Transverse colon (tissue), 4 donors: ENCODE measurements at regions not wholly inside any gene's neighbourhood (a gene's known extent, or its start where the extent isn't known, plus 50 kb on each side); places are given as distances from the start of the nearest gene placed in this dataset.

Source experiments
- DNase-seq: peaks from one replicate; pipeline ENCODE4 v3.0.0-alpha.2; 2019
- H3K27ac ChIP-seq, 4 donors: fragments of 200-600 bp; sonication (generic); 2 replicates each; pipeline ENCODE4 v1.5.1; 2016 to 2018; ENCODE audit warnings: inconsistent platforms in 4 of 4
- H3K27me3 ChIP-seq: fragments of 200-600 bp; sonication (generic); 2 replicates; pipeline ENCODE4 v1.5.1; 2017; ENCODE audit warnings: inconsistent platforms
- H3K36me3 ChIP-seq, 4 donors: fragments of 200-600 bp; sonication (generic); 2 replicates each; pipeline ENCODE4 v1.5.1; 2017 to 2019; ENCODE audit warnings: inconsistent platforms in 4 of 4
- H3K4me1 ChIP-seq, 4 donors: fragments of 200-600 bp; sonication (generic); 2 replicates each; pipeline ENCODE4 v1.5.1; 2017 to 2020; ENCODE audit warnings: inconsistent platforms in 4 of 4
- H3K4me3 ChIP-seq, 4 donors: fragments of 200-600 bp; sonication (generic); 1 replicate in 1 of 4; 2 replicates in 3 of 4; pipeline versions ENCODE4 v1.5.1 to v1.6.1; 2017 to 2019; ENCODE audit warnings: inconsistent platforms in 4 of 4
- H3K9me3 ChIP-seq, 2 donors: fragments of 200-600 bp; sonication (generic); 2 replicates each; pipeline ENCODE4 v1.5.1; 2017 to 2019; ENCODE audit warnings: inconsistent platforms in 2 of 2
- CTCF ChIP-seq, 5 experiments: fragments of 200-600 bp in 3 of 5; fragments of 450-650 bp in 2 of 5; sonication (generic) in 3 of 5; IDR thresholded peaks; 1 replicate in 2 of 5; 2 replicates in 3 of 5; pipeline ENCODE4 v1.5.1; 2016 to 2017; ENCODE audit warnings: antibody characterized with exemption in 5 of 5, inconsistent platforms in 3 of 5, mild to moderate bottlenecking in 2 of 5, moderate library complexity in 1 of 5
- EP300 ChIP-seq: sonication (generic); formaldehyde crosslinking; IDR thresholded peaks from one replicate; pipeline ENCODE4 v1.6.1; 2017; ENCODE audit warnings: antibody characterized with exemption, low read depth
- POLR2A ChIP-seq: fragments of 450-650 bp; IDR thresholded peaks from one replicate; pipeline ENCODE4 v1.6.1; 2016; ENCODE audit warnings: antibody characterized with exemption, mild to moderate bottlenecking, moderate library complexity
- POLR2AphosphoS5 ChIP-seq, 3 donors: sonication (generic); formaldehyde crosslinking; IDR thresholded peaks; one replicate each; pipeline ENCODE4 v1.6.1; 2016; ENCODE audit warnings: antibody characterized with exemption in 3 of 3
- WGBS, 2 donors: methylation state at CpG; one replicate each; pipeline ENCODE4 v1.1.5; 2018; ENCODE audit warnings: low coverage in 1 of 2; 5-methylcytosine and 5-hydroxymethylcytosine counted together
- in situ Hi-C, 4 donors: fragments of 200-750 bp; cut with MboI; loops; one replicate each; pipeline versions ENCODE4 v1.15.0 to v1.15.1; 2017; ENCODE audit warnings: low sequenced_read_pairs in 3 of 4, low pct_ligation_motif_present in 1 of 4, low pct_unique_long_range_greater_than_20kb in 1 of 4
- intact Hi-C: fragments of 100-400 bp; cut with DNase I; formaldehyde crosslinking; loops from one replicate; pipeline ENCODE4 v1.15.1; 2023; ENCODE audit warnings: low total_unique reads

GRCh38 chr7:68411742-68412141, 1186.5 kb upstream of the AUTS2 start:
- TF ChIP-seq POLR2AphosphoS5 (IDR thresholded peaks at IDR 0.05) (no peak), POLR2A (no peak), EP300 (no peak), CTCF (IDR thresholded peaks at IDR 0.05) (no peak)
- intact Hi-C loops: no loop called here
- Histone ChIP-seq H3K4me1 (no peaks in the 10 kb centered on the region), H3K27ac (no peak overlapping the region), H3K27me3 (no peaks in the 10 kb centered on the region), H3K4me3 (no peak overlapping the region), H3K9me3 (no peaks in the 10 kb centered on the region), H3K36me3 (no peaks in the 10 kb centered on the region)
- in situ Hi-C loops: no loop called here
- WGBS, 2 donors: 70 to 100% methylated on average over 1 to 6 of the region's 6 CpGs
- no peak for DNase-seq

DNA sequence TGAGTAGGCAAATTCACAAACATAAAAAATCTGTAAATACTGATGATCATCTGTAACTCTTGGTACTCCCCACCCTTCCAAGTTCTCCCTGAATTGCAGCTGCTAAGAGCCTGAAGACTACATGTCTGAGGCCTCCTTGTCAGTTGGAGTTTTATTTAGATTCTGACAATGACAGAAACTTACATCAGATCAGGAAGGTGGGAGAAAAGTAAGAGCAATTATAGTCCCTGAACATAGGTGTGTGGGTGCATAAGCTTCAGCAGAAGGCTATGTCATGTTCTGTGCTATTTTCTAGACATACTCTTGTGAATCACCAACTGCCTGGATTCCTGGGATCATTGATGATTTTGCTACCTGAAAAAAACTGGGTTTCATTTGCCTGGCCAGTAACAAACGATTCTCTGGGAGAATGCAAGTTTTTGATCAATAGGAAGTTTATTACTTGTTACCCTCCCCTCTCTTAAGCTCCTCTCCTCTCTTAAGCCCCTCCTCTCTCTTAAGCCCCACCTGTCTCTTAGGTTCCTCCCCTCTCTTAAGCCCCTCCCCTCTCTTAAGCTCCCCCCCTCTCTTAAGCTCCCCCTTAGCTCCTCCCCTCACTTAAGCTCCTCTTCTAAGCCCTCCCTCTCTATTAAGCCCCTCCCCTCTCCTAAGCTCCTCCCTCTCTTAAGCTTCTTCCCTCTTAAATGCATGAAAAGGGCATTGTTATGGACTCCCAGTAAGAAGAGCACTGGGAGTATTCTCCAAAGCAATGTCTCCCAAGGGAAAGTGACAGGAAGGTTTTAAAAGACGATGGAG, 1183.4 kb upstream of the AUTS2 start:
- in situ Hi-C loops: no loop called here
- no peak for TF ChIP-seq EP300
- TF ChIP-seq POLR2AphosphoS5 (IDR thresholded peaks at IDR 0.05): no peak
- TF ChIP-seq CTCF (IDR thresholded peaks at IDR 0.05): no peak
- TF ChIP-seq POLR2A: no peak
- WGBS, 2 donors: 51 to 69% methylated on average over 2 of the region's 2 CpGs
- H3K4me3 ChIP-seq: no peak overlapping the region
- H3K36me3 ChIP-seq: no peaks in the 10 kb centered on the region
- intact Hi-C loops: no loop called here
- H3K9me3 ChIP-seq: no peaks in the 10 kb centered on the region
- H3K4me1 ChIP-seq: no peaks in the 10 kb centered on the region
- DNase-seq: no peak
- no peaks in the 10 kb centered on the region for H3K27me3 ChIP-seq
- no peak overlapping the region for H3K27ac ChIP-seq

DNA sequence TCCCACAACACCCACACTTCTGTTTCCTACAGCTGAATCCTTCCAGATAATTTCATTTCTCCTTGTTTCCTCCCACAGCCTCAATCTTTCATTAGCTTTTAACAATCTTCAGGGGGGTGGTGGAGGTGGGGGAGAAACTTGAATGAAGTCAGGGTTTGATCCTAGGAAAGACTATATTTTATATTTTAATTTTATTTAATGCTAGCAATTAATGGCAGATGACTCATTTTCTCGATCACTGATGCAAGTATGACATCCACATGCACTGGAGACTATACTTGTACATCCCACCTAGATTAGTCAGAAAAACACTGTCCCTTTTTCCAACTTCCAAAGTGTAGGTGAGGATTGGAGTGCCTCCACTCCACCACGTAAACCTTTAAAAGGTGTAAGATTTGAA, 1181.3 kb upstream of the AUTS2 start:
- H3K27me3 ChIP-seq: no peaks in the 10 kb centered on the region
- in situ Hi-C loops: no loop called here
- no peaks in the 10 kb centered on the region for H3K36me3 ChIP-seq
- H3K27ac ChIP-seq: no peak overlapping the region
- H3K4me1 ChIP-seq: no peaks in the 10 kb centered on the region
- H3K4me3 ChIP-seq: no peak overlapping the region
- intact Hi-C loops: no loop called here
- no peak for DNase-seq
- TF ChIP-seq CTCF (IDR thresholded peaks at IDR 0.05): no peak
- no peak for TF ChIP-seq EP300
- no peak for TF ChIP-seq POLR2AphosphoS5 (IDR thresholded peaks at IDR 0.05)
- no peak for TF ChIP-seq POLR2A
- WGBS, 2 donors: 76 to 100% methylated on average over 2 of the region's 2 CpGs
- H3K9me3 ChIP-seq: no peaks in the 10 kb centered on the region

- H3K27me3 ChIP-seq: no peaks in the 10 kb centered on the region
- DNase-seq: no peak
- H3K36me3 ChIP-seq: no peaks in the 10 kb centered on the region
- no peak for TF ChIP-seq POLR2AphosphoS5 (IDR thresholded peaks at IDR 0.05)
- no peak for TF ChIP-seq EP300
- no peak for TF ChIP-seq POLR2A
- no peak for TF ChIP-seq CTCF (IDR thresholded peaks at IDR 0.05)
- in situ Hi-C loops: no loop called here
- 50 to 75% methylated on average over 1 of the region's 1 CpG for WGBS, 2 donors
- H3K27ac ChIP-seq: no peak overlapping the region
- no peaks in the 10 kb centered on the region for H3K9me3 ChIP-seq
- no peak overlapping the region for H3K4me3 ChIP-seq
- intact Hi-C loops: no loop called here
- no peaks in the 10 kb centered on the region for H3K4me1 ChIP-seq
These were observed 1180.6 kb upstream of the AUTS2 start for GRCh38 chr7:68417659-68418058.
